Stimulated activated CD4-positive, alpha-beta T cell treated with anti-CD3 and anti-CD28 coated beads, Interleukin-2, amount 100 ng/mL, for 48 hours (primary cell): ENCODE measurements at regions not wholly inside any gene's neighbourhood (a gene's known extent, or its start where the extent isn't known, plus 50 kb on each side); places are given as distances from the start of the nearest gene placed in this dataset.
"Not testable (repeated sequence)": the region's sequence is repeated elsewhere in the genome, so short reads cannot be mapped to it uniquely, and the experiment has no call there.

Source experiments
- DNase-seq, 2 donors: peaks; one replicate each; pipeline ENCODE4 v3.0.0-alpha.2; 2020

DNA sequence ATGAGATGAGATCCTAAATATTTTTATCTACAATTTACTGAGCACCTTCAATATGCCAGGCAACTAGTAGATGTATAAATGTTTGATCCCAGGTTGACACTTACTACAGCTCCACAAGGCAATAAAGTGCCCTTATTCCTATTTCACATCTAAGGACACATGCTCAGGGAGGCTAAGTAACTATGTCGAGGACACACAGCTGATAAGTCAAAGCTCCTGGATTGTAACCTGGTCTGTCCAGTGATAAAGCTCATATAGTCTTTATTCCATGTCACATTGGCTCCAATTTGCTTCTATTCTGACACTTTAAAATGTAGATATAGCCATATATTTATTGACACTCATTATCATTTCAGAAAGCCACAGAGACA, 93.8 kb upstream of the BMAL1 start:
- DNase-seq, result no peak

DNA sequence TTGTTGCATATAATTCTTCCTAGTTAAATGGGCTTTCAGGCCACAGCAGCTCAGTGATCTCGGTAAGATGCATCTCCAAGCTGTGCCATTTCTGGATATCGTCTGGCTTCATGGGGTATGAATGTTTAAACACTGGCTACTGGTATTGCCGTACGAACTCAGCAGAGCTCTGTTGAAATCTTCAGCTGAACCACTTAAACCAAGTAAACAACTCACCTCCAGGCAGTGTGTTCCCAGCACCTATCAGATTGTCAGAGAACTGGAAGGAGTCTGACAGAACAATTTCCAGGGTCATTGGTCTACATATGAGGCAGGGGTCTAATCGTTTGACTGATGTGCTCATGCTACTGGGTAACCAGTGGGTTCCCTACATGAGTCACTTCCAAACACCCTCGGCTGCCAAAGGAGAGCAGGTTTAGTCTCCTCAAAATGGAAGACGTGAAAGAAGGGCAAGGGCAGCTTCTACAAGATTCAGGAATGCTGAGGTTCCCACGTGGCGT, 93.2 kb upstream of the BMAL1 start:
- no peak for DNase-seq

DNA sequence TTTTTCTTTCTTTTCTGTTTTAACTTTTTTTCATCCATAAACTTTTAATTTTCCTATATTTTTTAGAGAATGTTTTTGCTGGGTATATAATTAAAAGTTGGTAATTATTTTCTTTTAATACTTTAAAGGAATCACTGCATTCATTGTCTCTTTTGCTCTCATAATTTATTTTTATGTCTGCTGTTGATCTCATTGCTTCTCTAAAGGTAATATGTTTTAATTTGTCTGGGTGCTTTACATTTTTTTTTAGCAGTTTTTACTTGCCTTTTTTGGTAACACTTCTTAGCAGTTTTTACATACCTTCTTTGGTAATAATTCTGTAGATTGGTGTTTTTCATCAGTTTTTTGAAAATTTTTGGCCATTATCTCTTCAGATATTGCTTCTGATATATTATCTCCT, 89.4 kb upstream of the BMAL1 start:
- no peak for DNase-seq

DNA sequence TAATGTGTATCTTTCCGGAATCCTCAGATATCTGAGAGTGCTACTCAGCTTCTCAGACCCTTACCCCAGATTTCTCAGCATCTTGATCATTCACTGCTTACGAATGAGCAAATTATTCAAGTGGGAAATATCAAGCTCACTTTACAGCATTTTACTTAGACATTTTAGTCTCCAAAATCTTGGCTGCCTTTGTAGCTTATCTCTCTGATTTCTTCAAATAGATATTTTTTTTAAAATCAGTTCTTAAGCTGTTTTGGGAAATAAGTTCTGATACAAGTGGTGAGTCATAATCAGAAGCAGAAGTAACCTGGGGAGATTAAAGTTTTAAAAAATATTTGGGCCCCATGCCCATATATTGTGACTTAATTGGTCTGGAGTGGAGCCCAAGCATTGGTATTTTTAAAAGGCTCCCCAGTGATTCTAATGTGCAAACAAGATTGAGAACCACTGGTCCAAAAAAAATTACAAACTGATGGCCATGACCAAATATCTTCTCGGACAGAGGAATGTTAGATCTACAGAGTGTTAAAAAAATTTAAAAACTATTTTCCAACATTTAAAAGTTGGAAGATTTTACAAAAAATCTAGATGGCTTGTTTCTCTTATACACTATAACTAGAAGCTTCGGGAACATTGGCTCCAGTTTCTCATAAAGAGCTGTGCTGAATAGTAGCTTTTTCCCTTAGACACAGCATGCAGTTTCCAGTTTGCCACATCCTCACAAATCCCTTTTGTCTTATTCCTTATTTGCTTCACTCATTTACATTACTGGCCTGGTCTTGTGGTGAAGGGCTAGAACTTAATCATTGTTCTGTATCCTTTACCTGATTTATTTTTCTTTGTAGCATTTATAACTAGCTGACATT, 87.8 kb upstream of the BMAL1 start:
- no peak for DNase-seq

DNA sequence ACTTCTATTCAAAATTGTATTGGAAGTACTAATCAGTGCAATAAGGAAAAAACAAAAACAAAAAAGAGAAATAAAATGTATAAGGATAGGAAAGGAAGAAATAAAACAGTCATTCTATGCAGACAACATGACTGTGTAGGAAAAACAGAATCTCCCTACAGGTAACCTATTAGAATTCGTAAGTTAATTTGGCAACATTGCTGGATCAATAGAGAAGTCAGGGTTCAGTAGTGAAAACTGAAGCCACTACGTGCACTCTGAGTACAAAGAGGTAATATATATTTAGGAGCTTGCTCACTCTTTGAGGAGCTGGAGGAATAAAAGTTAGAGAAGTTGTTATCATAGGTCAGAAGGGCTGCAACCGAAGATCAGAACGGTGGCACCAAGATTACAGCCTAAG, 84.0 kb upstream of the BMAL1 start:
- DNase-seq, result no peak

DNA sequence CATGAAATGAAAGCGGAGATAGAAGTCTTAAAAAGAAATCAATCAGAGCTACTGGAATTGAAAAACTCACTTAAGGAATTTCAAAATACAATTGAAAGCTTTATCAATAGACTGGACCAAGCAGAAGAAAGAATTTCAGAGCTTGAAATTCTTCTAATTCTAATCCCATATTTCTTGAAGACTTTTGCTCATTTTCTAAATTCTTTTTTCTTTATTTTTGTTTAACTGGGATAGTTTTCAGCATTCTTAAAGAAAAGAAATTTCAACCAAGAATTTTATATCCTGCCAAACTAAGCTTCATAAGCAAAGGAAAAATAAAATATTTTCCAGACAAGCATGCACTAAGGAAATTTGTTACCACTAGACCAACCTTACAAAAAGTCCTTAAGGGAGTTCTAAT, 80.2 kb upstream of the BMAL1 start:
- DNase-seq, result not testable (repeated sequence)

DNA sequence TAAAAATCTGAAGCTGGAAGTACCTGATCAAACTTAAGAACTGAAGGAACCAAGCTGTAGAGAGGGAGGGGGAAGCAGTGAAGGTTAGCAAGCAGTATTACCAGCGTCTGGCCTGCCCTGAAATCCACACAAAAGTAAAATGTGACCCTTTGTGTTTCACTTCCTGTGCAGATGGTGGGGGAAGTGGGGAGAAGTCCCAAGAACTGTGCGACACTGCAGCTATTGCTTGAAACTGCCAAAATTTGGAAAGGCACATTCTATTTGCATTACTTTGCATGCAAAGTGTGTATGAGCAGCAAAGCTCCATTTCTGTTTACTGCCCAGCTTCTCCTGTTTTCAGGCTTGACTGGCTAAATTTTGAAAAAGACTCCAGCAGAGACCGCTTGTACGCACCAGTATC, 72.1 kb upstream of the BMAL1 start:
- no peak for DNase-seq

DNA sequence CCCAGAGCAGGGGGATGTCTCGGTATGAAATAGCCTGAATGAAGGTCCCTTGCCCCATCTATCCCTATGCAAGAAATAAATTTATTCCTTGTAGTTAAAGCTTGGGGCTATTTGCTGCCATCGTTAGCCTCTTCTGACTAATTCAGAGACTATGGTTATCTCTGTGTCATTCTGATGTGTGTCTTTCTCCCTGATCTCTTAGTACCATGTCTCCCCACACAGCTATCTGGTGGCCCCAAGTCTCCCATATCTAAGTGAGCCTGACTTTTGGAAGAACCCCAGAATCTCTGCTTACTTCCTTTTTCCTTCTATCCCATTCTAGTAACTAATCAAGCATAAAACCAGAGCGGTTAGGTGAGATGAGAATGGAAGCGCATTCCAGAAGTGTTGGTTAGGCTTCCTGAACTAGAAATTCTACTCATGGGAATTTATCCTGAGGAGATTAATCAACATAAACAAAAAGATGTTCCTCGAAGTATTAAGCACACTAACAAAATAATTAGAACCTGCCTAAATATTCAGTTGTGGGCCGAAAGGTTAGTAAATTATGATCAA, 71.4 kb upstream of the BMAL1 start:
- DNase-seq, result no peak

DNA sequence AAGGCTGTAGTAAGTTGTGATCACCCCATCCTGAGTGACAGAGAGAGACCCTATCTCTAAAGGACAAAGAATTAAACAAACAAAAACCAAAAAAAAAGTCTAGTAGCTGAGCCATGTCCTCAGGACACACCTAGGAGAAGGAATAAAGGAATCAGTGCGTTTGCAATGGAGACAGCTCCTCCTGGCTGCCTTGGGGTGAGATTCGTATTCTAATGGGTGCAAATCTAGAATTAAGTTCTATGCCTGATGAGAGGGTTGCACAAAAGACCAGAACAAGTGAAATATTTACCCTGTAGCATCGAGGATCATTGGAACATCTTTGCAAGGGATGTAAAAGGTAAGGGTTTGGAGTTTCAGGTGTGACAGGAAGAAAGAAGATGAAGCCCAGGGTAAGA, 70.3 kb upstream of the BMAL1 start:
- no peak for DNase-seq

DNA sequence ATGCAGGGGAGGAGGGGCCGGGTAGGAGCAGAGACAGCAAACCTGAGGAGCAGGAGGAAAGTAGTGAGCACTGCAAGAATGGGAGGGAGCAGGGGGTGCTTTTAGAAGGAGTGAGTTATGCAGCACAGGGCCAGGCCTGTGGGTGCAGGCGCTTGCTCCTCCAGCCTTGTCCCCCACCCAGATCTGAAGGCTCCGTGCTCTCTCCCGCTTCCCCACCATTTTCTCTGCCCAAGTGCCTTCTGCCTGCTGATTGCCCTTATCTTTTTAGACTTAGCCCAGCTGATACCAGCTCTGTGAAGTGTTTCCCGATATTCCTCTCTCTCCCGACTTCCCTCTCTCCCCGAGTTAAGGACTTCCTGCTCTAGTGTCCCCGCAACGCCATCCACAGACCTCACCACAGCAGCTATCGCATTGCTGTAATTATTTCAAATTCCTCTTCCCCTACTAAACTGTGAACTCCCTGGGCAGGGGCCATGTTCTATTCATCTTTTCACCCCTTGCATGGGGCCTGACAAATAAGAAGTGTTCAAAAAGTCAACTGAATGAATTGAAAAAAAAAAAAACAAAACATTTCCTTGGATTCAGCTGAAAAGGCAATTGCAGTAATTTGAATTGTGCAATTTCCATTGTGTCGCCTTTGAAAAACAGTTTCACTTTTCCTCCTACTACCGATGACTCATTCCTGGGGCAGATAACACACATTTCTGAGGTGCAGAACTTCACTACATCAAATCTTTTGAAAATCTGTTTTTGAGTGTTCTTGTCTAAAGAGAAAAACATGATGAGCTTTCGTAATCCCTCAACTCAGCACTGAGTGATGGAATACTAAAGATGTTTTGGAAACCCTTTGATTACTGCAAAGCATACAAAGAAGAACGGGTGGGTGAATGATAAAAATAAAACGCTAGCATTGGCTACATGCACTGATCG, 69.7 kb upstream of the BMAL1 start:
- DNase-seq, result peak in 1 of 2 donors; percentile 13

DNA sequence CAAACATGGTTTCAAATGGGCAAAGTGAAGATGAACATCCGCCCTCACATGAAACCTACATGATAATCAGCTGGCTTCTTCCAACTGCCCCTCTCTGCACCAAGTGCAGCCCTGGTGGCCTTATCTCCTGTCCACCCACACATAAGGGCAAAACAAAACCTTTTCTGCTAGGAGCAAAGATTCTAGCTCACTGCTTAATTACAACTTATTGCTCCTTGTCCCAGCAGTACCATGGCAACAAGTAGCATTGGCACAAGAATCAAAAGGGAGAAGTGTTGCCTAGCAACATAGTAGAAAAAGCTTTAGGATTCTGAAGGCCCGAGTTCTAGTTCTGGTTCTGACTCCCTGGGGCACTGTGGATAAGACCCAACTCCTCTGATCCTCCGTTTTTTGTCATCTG, 68.7 kb upstream of the BMAL1 start:
- no peak for DNase-seq

DNA sequence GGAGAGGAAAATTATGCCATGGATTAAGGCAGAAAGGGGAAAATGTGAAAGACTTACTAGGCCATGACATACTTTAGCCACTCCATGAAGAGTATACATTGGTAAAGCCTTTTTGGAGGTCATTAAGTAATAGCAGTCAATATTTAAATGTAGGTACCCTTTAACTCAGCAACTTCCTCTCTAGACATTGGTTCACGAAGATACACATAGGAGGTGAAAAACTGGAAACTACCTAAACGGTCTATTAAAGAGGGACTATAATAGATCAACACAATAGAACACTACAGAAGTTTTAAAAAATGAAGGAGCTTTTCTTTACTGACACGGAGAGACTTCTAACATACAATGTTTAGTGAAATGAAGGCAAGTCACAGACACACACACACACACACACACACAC, 68.2 kb upstream of the BMAL1 start:
- DNase-seq, result no peak

DNA sequence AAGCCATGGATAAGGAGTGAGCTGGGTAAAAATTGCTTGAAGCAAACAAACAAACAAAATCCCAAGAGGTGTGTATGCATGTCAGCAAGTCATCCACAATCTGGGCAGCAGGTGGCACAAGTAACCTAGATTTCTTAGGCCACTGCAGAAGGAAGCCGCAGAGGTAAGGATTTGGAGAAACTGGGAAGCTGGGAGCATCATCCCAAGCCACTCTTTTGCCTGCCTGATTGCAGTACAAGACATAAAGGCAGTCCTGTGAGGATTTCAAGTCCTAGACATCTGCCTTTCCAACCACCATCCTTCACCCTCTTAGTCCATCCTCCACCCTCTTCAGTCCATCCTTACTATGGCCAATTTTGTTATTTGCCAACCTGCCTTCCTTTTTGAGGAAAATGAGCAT, 67.2 kb upstream of the BMAL1 start:
- DNase-seq, result no peak

DNA sequence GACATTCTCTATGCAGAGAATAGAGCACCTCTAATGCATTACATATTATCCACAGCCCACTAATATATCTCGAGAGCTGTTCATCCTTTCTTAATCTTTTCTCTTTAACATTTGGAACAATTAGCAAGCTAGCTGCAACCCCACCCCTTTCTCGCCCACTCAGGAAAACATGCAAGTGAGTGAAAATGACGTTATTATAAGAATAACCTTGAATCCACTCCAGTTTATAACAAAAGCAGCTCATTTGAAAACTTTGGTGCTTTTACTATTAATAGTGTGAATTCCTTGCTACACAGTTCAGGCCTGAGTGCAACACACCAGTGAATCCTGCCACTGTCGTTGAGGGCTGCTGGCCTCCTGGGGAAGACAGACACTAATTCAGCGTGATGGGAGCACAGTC, 63.3 kb upstream of the BMAL1 start:
- no peak for DNase-seq

DNA sequence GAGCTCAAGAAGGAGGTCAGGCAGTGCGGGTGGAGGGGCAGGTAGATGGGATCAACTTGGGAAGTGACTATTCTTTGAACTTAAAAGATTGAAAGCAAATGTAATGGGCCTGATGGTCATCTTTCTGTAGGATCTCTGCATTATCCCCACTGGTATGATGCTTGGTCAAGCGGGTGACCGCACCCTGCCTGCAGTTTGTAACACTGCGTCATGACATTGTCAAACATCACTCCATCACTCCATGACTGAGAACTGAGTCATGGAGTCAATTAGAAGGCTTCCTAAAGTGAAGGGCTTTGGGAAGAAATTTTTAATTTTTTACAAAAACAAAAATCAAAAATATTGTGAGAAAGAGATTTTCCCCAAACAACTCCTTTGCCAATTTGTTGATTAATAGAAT, 62.4 kb upstream of the BMAL1 start:
- DNase-seq, result no peak

DNA sequence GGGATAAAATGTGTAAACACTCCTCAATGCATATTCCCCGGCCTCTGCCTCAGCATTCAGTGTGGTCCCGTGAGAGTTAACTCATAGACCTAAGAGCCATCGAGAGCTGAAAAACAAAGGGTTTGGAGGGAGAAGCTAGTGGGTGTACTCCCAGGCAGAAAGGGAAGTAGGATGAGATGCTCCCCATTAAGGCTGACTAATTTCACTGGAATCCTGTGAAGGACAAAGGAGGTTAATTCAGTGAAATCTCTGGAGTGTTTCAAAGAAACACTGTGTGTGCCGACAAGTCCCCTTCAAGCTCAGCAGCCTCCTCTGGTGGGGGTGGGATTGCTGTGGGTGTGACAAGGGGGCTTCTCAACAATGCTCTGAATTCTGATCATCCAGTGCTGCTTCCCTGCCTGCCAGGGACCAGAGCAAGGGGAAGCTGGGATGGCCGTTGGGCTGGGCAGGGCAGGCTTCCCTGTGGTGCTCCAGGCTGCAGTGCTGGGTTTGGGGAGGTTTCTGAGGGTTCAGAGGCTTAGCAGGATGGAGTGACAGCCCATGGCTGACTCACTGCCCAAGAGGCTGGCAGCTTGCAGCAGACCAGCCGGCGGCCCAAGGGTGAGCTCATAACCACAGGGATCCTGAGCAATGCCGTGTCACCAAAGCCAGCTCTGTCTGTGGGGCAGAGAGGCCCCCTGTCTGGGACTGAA, 61.4 kb upstream of the BMAL1 start:
- DNase-seq, result peak; percentile 13 to 30

DNA sequence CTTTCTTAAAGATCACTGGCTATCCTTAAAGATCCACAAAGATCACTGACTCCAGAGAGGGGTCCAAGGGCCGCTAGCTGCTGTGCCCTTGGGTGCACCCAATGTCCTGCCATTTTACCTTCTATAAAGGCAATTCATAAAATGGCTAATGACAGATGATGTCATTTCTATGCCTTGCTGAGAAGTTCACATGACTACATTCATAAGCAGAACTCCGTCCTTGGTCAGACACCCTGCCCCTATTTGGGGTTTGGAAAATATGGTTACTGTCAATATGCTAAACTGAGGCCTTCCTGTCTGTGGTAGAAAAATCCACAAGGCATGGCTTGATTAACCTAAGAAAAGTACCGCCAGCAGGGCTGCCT, 60.9 kb upstream of the BMAL1 start:
- no peak for DNase-seq

DNA sequence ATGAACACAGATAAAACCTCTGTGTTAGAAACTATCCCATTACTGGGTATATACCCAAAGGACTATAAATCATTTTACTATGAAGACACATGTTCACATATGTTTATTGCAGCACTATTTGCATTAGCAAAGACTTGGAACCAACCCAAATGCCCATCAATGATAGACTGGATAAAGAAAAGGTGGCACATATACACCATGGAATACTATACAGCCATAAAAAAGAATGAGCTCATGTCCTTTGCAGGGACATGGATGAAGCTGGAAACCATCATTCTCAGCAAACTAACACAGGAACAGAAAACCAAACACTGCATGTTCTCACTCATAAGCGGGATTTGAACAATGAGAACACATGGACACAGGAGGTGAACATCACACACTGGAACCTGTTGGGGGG, 58.9 kb upstream of the BMAL1 start:
- DNase-seq, result not testable (repeated sequence)

DNA sequence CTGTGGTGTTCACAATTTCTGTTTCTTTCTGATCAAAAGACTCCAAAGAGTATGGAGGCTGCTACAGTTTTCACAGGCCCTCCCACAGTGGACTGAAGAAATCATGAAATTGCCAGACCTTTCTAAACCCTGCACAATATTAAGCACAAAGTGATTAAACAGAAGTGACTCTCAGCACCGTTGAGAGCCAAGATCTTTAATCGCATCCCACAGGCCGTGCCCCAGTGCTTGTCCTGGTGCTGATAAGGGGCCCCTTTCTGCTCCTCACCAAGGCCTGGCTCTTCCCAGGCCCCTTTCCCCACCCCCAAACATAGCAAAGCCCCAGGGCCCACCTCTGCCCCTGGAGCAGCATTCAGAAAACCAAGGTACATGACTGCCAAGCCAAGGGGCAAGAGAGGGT, 57.4 kb upstream of the BMAL1 start:
- DNase-seq, result no peak

DNA sequence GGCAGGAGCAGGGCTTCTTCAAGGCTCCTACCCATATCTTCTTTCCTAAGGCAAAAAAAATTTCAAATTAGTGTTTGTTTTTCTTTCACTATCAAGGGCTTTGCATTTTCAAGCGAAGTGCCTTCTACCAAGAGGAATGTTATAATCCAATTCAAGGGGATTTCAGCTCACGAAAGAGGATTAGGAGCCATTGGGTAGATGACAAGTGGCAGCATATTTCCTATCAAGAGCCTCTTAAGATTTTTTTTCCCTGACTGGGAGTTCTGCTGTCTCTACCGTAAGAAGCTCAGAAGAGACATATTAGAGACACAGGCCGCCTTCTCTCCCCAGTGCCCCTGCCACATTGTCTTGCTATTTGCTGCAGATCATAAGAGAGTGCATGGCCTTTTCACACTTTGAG, 55.9 kb upstream of the BMAL1 start:
- DNase-seq, result no peak

DNA sequence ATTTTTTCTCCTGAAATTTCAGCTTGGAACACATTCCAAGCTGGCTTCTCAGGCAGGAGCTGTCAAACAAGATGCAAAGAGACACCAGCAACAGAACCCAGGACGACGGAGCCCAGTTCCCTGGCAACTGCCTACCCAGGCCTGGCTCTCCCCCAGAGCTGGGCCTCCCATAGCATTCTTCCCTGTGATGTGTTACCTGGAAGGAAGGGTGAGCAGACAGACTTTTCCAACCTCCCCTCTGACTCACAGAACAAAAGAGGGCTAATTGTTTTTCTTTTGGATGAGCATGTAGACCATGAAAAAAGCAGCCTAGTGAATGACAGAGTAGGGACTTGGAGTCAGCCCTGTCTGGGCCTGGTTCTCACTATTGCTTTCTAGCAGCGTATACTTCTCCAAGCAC, 55.3 kb upstream of the BMAL1 start:
- DNase-seq, result no peak

DNA sequence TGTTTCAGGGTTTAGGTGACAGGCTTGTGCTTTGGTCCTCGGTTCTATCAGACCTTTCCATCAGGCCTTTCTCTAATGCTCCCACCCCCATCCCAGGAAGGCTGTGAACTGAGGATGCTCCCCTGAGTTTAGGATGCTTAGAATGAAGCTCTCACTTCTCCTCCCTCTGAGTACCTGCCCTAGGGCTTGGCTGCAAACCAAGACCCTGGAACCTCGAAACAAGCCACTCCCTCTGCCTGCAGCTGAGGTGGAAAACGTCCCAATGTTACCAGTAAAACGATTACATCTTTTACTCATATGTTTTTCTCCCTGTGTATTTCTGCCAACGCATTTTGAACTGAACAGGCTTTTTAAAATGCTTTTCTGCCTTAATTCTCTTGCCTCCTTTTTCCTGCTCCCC, 54.5 kb upstream of the BMAL1 start:
- no peak for DNase-seq

DNA sequence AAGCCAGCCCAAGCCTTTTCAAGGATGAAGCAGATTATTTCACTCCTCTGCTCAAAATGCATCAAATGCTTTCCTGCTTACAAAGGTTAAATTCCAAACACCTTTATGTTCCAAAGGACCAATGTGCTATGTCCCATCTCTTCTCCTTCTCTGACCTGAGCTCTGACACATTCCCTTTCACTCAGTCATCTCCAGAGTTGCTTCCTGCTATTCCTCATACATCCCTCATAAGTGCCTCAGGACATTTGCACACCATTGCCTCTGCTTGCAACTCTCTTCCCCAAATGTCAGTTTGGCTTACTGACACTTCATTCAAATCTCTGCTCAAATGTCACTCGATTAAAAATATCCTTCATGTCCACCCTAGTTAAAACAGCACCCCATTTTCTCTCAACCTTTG, 53.3 kb upstream of the BMAL1 start:
- no peak for DNase-seq
